ENCODE measurements at regions not wholly inside any gene's neighbourhood (a gene's known extent, or its start where the extent isn't known, plus 50 kb on each side); places are given as distances from the start of the nearest gene placed in this dataset.
"Not testable (repeated sequence)": the region's sequence is repeated elsewhere in the genome, so short reads cannot be mapped to it uniquely, and the experiment has no call there.

DNA sequence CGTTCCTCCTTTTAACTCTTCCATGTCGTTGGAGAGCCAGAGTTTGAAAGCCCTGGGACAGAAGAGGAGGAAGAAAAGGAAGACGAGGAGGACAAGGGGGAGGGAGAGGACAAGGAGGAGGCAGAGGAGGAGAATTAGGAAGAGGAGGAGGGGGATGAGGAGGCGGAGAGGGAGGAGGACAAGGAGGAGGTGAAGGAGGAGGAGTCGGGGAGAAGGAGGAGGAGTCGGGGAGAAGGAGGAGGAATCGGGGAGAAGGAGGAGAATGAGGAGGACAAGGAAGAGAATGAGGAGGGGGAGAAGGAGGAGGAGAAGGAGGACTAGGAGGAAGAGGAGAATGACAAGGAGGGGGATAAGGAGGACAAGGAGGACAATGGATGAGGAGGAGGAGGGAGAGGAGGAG is 325.7 kb downstream of the CACNA1B start:
- H3K27me3 ChIP-seq; H3K36me3 ChIP-seq (replicated peaks in 1 of 2; ENCODE audit: insufficient read depth in 1 of 2, low read depth in 2 of 2); ATAC-seq; intact Hi-C loops (cut with DNase I); DNase-seq; H3K27ac ChIP-seq; H3K4me1 ChIP-seq; H3K9me3 ChIP-seq; H3K4me3 ChIP-seq: not testable (repeated sequence)
- WGBS, 2 donors = 44 to 49% methylated on average over 5 to 7 of the region's 7 CpGs

DNA sequence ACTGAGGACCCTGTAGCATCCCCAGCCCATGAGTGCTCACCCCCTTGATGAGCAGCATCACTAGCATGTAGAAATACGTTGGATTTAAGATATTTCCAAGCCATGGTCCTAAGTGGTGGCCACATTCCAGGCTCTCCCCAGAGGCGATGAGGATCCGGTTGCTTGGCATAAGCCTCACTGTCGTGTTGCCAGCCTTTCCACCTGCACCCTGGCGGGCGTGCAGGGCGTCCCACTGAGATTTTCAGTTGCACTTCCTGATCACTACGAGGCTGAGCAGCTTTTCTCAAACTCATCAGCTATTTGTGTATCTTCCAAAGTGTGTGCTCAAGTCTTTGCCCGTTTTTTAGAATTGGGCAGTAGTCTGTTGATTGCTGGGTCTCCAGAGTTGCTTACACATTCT is 326.3 kb downstream of the CACNA1B start:
- intact Hi-C loops (cut with DNase I); H3K36me3 ChIP-seq (replicated peaks in 1 of 2; ENCODE audit: insufficient read depth in 1 of 2, low read depth in 2 of 2); H3K27me3 ChIP-seq; DNase-seq; H3K9me3 ChIP-seq; H3K27ac ChIP-seq; H3K4me3 ChIP-seq; H3K4me1 ChIP-seq; ATAC-seq: not testable (repeated sequence)
- 59 to 68% methylated on average over 8 to 9 of the region's 9 CpGs for WGBS, 2 donors

DNA sequence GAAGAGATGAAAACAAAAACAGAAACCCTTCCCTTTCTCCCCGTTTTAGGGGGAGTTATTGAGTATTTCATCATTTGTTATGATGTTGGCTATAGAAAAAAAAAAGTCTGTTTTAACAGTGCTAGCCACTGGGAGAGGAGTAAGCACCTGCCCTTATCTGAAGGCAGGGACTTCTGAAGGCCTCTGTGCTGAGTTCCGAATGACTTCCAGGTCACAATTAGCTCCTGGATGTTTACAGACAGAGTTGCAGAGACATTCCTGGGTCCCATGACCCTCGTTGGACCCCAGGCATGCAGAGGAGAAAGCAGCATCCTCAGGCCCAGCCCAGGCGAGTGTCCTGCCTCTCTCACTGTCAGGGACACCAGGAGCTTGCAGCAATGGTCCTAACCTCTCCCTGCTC is 328.5 kb downstream of the CACNA1B start:
- H3K27ac ChIP-seq; DNase-seq; intact Hi-C loops (cut with DNase I); H3K4me1 ChIP-seq; H3K9me3 ChIP-seq; ATAC-seq; H3K36me3 ChIP-seq (replicated peaks in 1 of 2; ENCODE audit: insufficient read depth in 1 of 2, low read depth in 2 of 2); H3K4me3 ChIP-seq; H3K27me3 ChIP-seq: not testable (repeated sequence)
- WGBS, 2 donors = 33 to 60% methylated on average over 2 to 4 of the region's 4 CpGs

DNA sequence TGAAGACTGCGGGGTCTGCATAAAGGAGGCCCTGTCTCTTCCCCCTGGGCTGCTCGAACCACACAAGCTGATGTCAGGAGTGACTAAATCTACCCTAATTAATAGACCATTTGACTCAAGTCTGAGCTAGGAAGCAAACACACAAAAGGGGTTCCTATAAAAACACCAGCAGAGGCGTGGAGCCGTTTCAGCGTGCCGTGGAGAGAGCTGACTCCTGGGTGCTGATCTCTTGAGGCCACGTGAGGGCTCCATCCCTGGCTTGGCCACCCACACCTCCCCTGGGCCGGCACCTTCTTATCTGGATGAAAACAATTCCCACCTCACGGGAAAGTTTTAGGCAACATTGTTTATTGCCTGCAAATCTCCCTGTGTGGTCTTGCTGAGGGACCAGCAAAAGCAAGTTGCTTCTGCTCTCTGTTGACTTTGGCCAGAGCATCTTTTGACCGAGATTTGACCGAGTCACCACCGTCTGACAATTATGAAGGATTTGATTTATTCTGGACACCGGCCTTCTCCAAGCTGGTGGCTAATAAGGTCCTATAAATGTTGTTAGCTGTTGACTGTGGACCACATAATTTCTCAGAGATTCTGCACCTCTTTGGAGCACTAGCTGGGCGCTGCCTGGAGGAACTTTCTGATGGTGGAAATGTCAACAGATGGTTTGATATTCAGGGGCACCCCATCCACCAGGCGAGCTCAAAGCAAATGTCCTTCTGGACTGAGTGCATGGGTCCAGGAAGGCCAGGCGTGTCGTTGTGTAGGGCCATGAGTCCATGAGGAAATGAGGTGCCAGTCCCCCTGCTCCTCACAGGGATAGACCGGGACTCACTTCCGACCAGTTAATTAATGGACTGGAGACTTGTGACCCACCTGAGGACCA is 330.0 kb downstream of the CACNA1B start:
- H3K9me3 ChIP-seq; ATAC-seq; intact Hi-C loops (cut with DNase I); DNase-seq; H3K27ac ChIP-seq; H3K4me3 ChIP-seq; H3K4me1 ChIP-seq; H3K36me3 ChIP-seq (replicated peaks in 1 of 2; ENCODE audit: insufficient read depth in 1 of 2, low read depth in 2 of 2); H3K27me3 ChIP-seq: not testable (repeated sequence)
- 61 to 68% methylated on average over 11 to 17 of the region's 19 CpGs for WGBS, 2 donors

GRCh38 chr9:138209071-138209644 is 331.6 kb downstream of the CACNA1B start:
- H3K27me3 ChIP-seq; H3K4me1 ChIP-seq; DNase-seq; intact Hi-C loops (cut with DNase I); H3K9me3 ChIP-seq; H3K27ac ChIP-seq; ATAC-seq; H3K4me3 ChIP-seq; H3K36me3 ChIP-seq (replicated peaks in 1 of 2; ENCODE audit: insufficient read depth in 1 of 2, low read depth in 2 of 2): not testable (repeated sequence)
- 56 to 57% methylated on average over 1 to 6 of the region's 8 CpGs for WGBS, 2 donors

- H3K4me1 ChIP-seq; H3K27me3 ChIP-seq; H3K27ac ChIP-seq; H3K4me3 ChIP-seq; intact Hi-C loops (cut with DNase I); H3K36me3 ChIP-seq (replicated peaks in 1 of 2; ENCODE audit: insufficient read depth in 1 of 2, low read depth in 2 of 2); DNase-seq; H3K9me3 ChIP-seq: not testable (repeated sequence)
- ATAC-seq = peak; percentile 77
- WGBS, 2 donors = 54 to 74% methylated on average over 5 to 7 of the region's 7 CpGs
These were observed 332.9 kb downstream of the CACNA1B start for GRCh38 chr9:138210388-138210986.

GRCh38 chr9:138211070-138211469 is 333.5 kb downstream of the CACNA1B start:
- intact Hi-C loops (cut with DNase I); H3K4me3 ChIP-seq; H3K36me3 ChIP-seq (replicated peaks in 1 of 2; ENCODE audit: insufficient read depth in 1 of 2, low read depth in 2 of 2); ATAC-seq; H3K27ac ChIP-seq; H3K4me1 ChIP-seq; H3K27me3 ChIP-seq; H3K9me3 ChIP-seq; DNase-seq: not testable (repeated sequence)
- 42% methylated on average over 1 of the region's 4 CpGs; no CpG with 5 or more reads in 1 of the 2 donors for WGBS, 2 donors

DNA sequence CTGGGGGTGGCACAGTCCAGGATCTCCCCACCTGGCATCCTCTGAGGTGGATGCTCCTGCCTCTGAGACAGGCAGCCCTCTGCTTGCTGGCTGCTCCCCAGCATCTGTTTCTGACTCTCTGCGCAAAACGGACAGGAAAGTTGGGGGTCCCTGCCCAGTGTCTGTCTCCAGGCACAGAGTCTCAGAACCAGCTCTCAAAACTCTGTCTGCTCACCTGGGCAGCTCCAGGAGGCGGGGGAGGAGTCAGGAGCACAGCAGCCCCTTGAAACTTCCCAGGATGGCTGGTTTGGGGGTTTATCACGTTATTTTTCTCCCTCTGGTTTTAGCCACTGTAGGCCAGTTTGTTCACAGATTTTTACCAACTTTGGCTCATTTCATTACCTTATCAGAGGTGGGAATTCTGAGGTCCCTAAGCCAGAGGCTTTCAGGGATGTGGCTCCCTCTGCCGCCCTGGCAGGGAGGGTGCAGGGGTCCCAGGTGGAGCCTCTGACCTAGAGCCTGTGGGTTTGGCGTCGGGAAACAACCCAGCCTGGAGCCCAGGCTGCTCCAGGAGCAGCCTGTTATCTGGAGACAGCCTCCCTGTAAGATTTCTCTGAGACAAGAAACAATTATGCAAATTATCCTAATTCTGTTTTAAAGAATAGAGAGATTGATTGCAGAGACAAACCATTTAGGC is 334.1 kb downstream of the CACNA1B start:
- H3K4me1 ChIP-seq; H3K27me3 ChIP-seq; H3K9me3 ChIP-seq; ATAC-seq; H3K36me3 ChIP-seq (replicated peaks in 1 of 2; ENCODE audit: insufficient read depth in 1 of 2, low read depth in 2 of 2); DNase-seq; H3K4me3 ChIP-seq; intact Hi-C loops (cut with DNase I); H3K27ac ChIP-seq: not testable (repeated sequence)
- TF ChIP-seq CTCF (IDR thresholded peaks at IDR 0.05) = peak in 1 of 7 experiments; percentile 13
- WGBS, 2 donors = 49% methylated on average over 7 of the region's 7 CpGs; no CpG with 5 or more reads in 1 of the 2 donors

DNA sequence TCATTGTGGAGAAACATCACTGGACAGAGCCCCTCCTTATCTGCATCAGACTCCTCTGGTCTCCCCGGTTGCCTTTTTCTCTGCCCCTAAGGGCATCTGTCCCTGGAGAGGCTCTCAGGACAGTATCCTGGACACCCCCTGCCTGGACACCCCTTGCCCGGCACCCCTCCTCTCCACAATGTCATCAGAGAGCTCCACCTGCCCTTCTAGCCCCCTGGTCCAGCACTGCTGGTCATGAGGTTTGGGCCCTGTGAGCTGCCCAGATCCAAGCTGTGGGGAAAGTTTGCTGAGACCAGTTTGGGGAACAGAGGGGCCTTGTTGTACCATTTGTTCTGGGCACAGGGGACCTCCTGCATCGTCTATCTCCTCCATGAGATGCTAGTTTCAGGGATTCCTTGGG is 335.2 kb downstream of the CACNA1B start:
- H3K27me3 ChIP-seq; H3K4me1 ChIP-seq; H3K27ac ChIP-seq; DNase-seq; ATAC-seq; H3K4me3 ChIP-seq; H3K9me3 ChIP-seq; intact Hi-C loops (cut with DNase I); H3K36me3 ChIP-seq (replicated peaks in 1 of 2; ENCODE audit: insufficient read depth in 1 of 2, low read depth in 2 of 2): not testable (repeated sequence)
- 90% methylated on average over 2 of the region's 3 CpGs for WGBS, 2 donors

- H3K27me3 ChIP-seq; H3K9me3 ChIP-seq; H3K27ac ChIP-seq; H3K4me1 ChIP-seq; H3K4me3 ChIP-seq; H3K36me3 ChIP-seq (replicated peaks in 1 of 2; ENCODE audit: insufficient read depth in 1 of 2, low read depth in 2 of 2); intact Hi-C loops (cut with DNase I); ATAC-seq: not testable (repeated sequence)
- DNase-seq = peak in 1 of 4 donors; percentile 25
- 63 to 74% methylated on average over 4 of the region's 6 CpGs for WGBS, 2 donors
These were observed 336.2 kb downstream of the CACNA1B start for GRCh38 chr9:138213748-138214147.

All from body of pancreas (tissue), 4 donors.